Ishikawa (cell line): ENCODE measurements at regions not wholly inside any gene's neighbourhood (a gene's known extent, or its start where the extent isn't known, plus 50 kb on each side); places are given as distances from the start of the nearest gene placed in this dataset.

Source experiments
- CREB1 ChIP-seq: IDR thresholded peaks from 2 replicates; pipeline ENCODE4 v1.6.1; 2012; ENCODE audit warnings: low read depth
- RAD21 ChIP-seq: IDR thresholded peaks from 2 replicates; pipeline ENCODE4 v1.6.1; 2012; ENCODE audit warnings: low read depth
- TAF1 ChIP-seq: IDR thresholded peaks from 2 replicates; pipeline ENCODE4 v1.6.1; 2012; ENCODE audit warnings: low read depth, mild to moderate bottlenecking
- YY1 ChIP-seq: IDR thresholded peaks from 2 replicates; pipeline ENCODE4 v1.6.1; 2012; ENCODE audit warnings: low read depth
- TF ChIP-seq, protein P1 (sequence below): IDR thresholded peaks from 2 replicates; pipeline ENCODE4 v1.6.1; 2012; ENCODE audit warnings: low read depth, mild to moderate bottlenecking
- TF ChIP-seq, protein P2 (sequence below): IDR thresholded peaks from 2 replicates; pipeline ENCODE4 v1.6.1; 2012

DNA sequence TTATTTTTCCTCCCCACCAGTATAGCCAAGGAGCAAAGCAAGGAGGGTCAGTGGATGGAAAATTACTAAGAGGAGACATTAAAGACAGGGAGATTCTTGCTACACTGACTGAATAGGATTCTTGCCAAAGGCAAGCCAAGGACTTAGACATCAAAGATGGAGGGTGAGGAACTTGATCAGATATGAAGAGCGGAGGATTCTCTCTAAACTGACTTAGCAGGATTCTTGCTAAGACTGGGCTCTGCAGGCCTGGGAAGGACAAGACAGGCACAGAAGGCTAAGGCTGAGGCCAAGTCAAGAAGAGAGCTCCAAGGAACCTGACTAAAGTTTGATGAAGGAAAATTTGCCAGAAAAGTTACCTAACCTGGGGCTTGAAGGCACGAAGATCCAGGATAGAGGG lies 143.9 kb upstream of the RMP24 start:
- TF ChIP-seq YY1 (no peak), CREB1 (no peak), RAD21 (no peak), TAF1 (no peak)
- TF ChIP-seq, protein P1, sequence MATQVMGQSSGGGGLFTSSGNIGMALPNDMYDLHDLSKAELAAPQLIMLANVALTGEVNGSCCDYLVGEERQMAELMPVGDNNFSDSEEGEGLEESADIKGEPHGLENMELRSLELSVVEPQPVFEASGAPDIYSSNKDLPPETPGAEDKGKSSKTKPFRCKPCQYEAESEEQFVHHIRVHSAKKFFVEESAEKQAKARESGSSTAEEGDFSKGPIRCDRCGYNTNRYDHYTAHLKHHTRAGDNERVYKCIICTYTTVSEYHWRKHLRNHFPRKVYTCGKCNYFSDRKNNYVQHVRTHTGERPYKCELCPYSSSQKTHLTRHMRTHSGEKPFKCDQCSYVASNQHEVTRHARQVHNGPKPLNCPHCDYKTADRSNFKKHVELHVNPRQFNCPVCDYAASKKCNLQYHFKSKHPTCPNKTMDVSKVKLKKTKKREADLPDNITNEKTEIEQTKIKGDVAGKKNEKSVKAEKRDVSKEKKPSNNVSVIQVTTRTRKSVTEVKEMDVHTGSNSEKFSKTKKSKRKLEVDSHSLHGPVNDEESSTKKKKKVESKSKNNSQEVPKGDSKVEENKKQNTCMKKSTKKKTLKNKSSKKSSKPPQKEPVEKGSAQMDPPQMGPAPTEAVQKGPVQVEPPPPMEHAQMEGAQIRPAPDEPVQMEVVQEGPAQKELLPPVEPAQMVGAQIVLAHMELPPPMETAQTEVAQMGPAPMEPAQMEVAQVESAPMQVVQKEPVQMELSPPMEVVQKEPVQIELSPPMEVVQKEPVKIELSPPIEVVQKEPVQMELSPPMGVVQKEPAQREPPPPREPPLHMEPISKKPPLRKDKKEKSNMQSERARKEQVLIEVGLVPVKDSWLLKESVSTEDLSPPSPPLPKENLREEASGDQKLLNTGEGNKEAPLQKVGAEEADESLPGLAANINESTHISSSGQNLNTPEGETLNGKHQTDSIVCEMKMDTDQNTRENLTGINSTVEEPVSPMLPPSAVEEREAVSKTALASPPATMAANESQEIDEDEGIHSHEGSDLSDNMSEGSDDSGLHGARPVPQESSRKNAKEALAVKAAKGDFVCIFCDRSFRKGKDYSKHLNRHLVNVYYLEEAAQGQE: no peak
- TF ChIP-seq, protein P2, sequence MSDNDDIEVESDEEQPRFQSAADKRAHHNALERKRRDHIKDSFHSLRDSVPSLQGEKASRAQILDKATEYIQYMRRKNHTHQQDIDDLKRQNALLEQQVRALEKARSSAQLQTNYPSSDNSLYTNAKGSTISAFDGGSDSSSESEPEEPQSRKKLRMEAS: no peak
